HUES6 (cell line): ENCODE measurements at regions not wholly inside any gene's neighbourhood (a gene's known extent, or its start where the extent isn't known, plus 50 kb on each side); places are given as distances from the start of the nearest gene placed in this dataset.

Source experiments
- H3K27ac ChIP-seq: 2 replicates; pipeline ENCODE4 v1.7.0; 2013; ENCODE audit warnings: low read depth, mild to moderate bottlenecking, low read length, inconsistent platforms
- H3K27me3 ChIP-seq: 2 replicates; pipeline ENCODE4 v1.6.1; 2013; ENCODE audit warnings: low read length; ENCODE audit not compliant: control insufficient read depth, insufficient read depth
- H3K36me3 ChIP-seq: 2 replicates; pipeline ENCODE4 v1.6.1; 2013; ENCODE audit warnings: low read length; ENCODE audit not compliant: control insufficient read depth, insufficient read depth
- H3K4me1 ChIP-seq: 2 replicates; pipeline ENCODE4 v1.6.1; 2013; ENCODE audit warnings: low read length; ENCODE audit not compliant: control insufficient read depth, insufficient read depth
- H3K4me3 ChIP-seq: 2 replicates; pipeline ENCODE4 v1.5.1; 2013; ENCODE audit warnings: low read depth, low read length
- H3K9ac ChIP-seq: one replicate; pipeline ENCODE4 v1.6.1; 2013; ENCODE audit warnings: mild to moderate bottlenecking, low read length
- H3K9me3 ChIP-seq: 2 replicates; pipeline ENCODE4 v1.6.1; 2013; ENCODE audit warnings: low read depth, low read length; ENCODE audit not compliant: control insufficient read depth, insufficient read depth

GRCh38 chr1:234977875-234978396 lies 150.7 kb downstream of the TOMM20 start:
- Histone ChIP-seq H3K4me3 (no peak overlapping the region), H3K9ac (no peak overlapping the region), H3K36me3 (no peaks in the 10 kb centered on the region), H3K4me1 (peaks cover 43% of the 10 kb centered on the region), H3K27ac (no peak overlapping the region), H3K9me3 (no peaks in the 10 kb centered on the region), H3K27me3 (no peaks in the 10 kb centered on the region)

GRCh38 chr1:234976861-234977680 lies 151.6 kb downstream of the TOMM20 start:
- Histone ChIP-seq H3K36me3 (no peaks in the 10 kb centered on the region), H3K27ac (no peak overlapping the region), H3K9me3 (no peaks in the 10 kb centered on the region), H3K27me3 (no peaks in the 10 kb centered on the region), H3K4me1 (peaks cover 52% of the 10 kb centered on the region), H3K4me3 (no peak overlapping the region), H3K9ac (no peak overlapping the region)

GRCh38 chr1:234975941-234976860 lies 152.4 kb downstream of the TOMM20 start:
- no peak overlapping the region; the same call in 1 of the 2 replicates for H3K27ac ChIP-seq
- peaks cover 61% of the 10 kb centered on the region for H3K4me1 ChIP-seq

GRCh38 chr1:234975122-234975940 lies 153.3 kb downstream of the TOMM20 start:
- peak overlapping the region; percentile 41 for H3K9ac ChIP-seq
- no peaks in the 10 kb centered on the region for H3K9me3 ChIP-seq
- no peaks in the 10 kb centered on the region for H3K36me3 ChIP-seq
- peaks cover 69% of the 10 kb centered on the region for H3K4me1 ChIP-seq
- H3K27ac ChIP-seq, result no peak overlapping the region; the same call in 1 of the 2 replicates
- H3K27me3 ChIP-seq, result no peaks in the 10 kb centered on the region
- H3K4me3 ChIP-seq, result no peak overlapping the region

More at GRCh38 chr1:234975941-234976860, 152.4 kb downstream of the TOMM20 start:
- Histone ChIP-seq H3K27me3 (no peaks in the 10 kb centered on the region), H3K4me3 (no peak overlapping the region), H3K36me3 (no peaks in the 10 kb centered on the region), H3K9ac (peak overlapping the region; percentile 41), H3K9me3 (no peaks in the 10 kb centered on the region)

GRCh38 chr1:234973426-234974250 lies 155.0 kb downstream of the TOMM20 start:
- Histone ChIP-seq H3K9ac (no peak overlapping the region), H3K9me3 (no peaks in the 10 kb centered on the region), H3K27me3 (no peaks in the 10 kb centered on the region), H3K4me3 (no peak overlapping the region), H3K36me3 (no peaks in the 10 kb centered on the region), H3K27ac (no peak overlapping the region), H3K4me1 (peaks cover 78% of the 10 kb centered on the region)

- Histone ChIP-seq H3K27me3 (no peaks in the 10 kb centered on the region), H3K4me3 (no peak overlapping the region), H3K27ac (no peak overlapping the region), H3K4me1 (peaks cover 72% of the 10 kb centered on the region), H3K9me3 (no peaks in the 10 kb centered on the region), H3K36me3 (no peaks in the 10 kb centered on the region), H3K9ac (no peak overlapping the region)
Observed at GRCh38 chr1:234972411-234973191, 156.0 kb downstream of the TOMM20 start.

GRCh38 chr1:234971586-234972297 lies 156.9 kb downstream of the TOMM20 start:
- no peaks in the 10 kb centered on the region for H3K36me3 ChIP-seq
- no peaks in the 10 kb centered on the region for H3K27me3 ChIP-seq
- peak overlapping the region; percentile 62; the same call in 1 of the 2 replicates for H3K27ac ChIP-seq
- H3K9ac ChIP-seq, result peak overlapping the region; percentile 57
- no peak overlapping the region for H3K4me3 ChIP-seq
- H3K9me3 ChIP-seq, result no peaks in the 10 kb centered on the region
- H3K4me1 ChIP-seq, result peaks cover 72% of the 10 kb centered on the region

GRCh38 chr1:234970731-234971476 lies 157.7 kb downstream of the TOMM20 start:
- H3K9ac ChIP-seq, result peak overlapping the region; percentile 57
- H3K27ac ChIP-seq, result peak overlapping the region; percentile 62; the same call in 1 of the 2 replicates
- no peaks in the 10 kb centered on the region for H3K27me3 ChIP-seq
- H3K4me3 ChIP-seq, result 0 out of 2 replicates have a peak overlapping the region, but pooled peaks have one; percentile 14
- H3K36me3 ChIP-seq, result no peaks in the 10 kb centered on the region
- peaks cover 68% of the 10 kb centered on the region for H3K4me1 ChIP-seq
- H3K9me3 ChIP-seq, result no peaks in the 10 kb centered on the region
